ENCODE measurements at regions not wholly inside any gene's neighbourhood (a gene's known extent, or its start where the extent isn't known, plus 50 kb on each side); places are given as distances from the start of the nearest gene placed in this dataset.

DNA sequence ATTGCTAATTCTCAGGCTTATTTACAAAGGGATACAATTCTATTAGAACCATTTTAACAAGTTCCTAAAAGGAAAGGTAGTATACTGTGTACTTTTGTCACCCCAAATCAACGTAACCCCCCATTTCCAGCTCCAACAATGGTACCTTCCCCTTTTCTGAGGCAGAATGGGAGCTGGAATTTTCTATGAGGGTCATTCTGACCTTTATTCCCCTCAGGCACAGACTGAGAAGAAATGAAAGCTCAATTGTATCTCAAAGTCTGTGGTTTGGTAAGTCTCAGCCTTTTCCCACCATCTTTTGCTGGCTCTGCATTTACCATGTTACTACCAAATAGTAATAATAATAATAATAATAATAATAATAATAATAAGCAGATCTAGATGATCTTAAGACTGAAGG, 571.0 kb downstream of the RNF144B start:
- TF ChIP-seq YY1 (IDR thresholded peaks at IDR 0.05; ENCODE audit: extremely low read depth, insufficient replicate concordance, low read depth, low read length) (no peak), POLR2A (IDR thresholded peaks at IDR 0.05; ENCODE audit: borderline replicate concordance, extremely low read depth, insufficient read depth, insufficient read length) (no peak), EZH2phosphoT487 (IDR thresholded peaks at IDR 0.05; ENCODE audit: borderline replicate concordance) (no peak), EGR1 (IDR thresholded peaks at IDR 0.05; ENCODE audit: low read depth) (no peak)
- TF ChIP-seq, protein P1, sequence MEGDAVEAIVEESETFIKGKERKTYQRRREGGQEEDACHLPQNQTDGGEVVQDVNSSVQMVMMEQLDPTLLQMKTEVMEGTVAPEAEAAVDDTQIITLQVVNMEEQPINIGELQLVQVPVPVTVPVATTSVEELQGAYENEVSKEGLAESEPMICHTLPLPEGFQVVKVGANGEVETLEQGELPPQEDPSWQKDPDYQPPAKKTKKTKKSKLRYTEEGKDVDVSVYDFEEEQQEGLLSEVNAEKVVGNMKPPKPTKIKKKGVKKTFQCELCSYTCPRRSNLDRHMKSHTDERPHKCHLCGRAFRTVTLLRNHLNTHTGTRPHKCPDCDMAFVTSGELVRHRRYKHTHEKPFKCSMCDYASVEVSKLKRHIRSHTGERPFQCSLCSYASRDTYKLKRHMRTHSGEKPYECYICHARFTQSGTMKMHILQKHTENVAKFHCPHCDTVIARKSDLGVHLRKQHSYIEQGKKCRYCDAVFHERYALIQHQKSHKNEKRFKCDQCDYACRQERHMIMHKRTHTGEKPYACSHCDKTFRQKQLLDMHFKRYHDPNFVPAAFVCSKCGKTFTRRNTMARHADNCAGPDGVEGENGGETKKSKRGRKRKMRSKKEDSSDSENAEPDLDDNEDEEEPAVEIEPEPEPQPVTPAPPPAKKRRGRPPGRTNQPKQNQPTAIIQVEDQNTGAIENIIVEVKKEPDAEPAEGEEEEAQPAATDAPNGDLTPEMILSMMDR (IDR thresholded peaks at IDR 0.05 in 2 of 3, conservative IDR thresholded peaks at IDR 0.05 in 1 of 3; ENCODE audit: borderline replicate concordance in 1 of 3, insufficient read depth in 1 of 3, low read depth in 2 of 3, low read length in 2 of 3), result no peak
